Colonic mucosa (tissue), 4 donors: ENCODE measurements at regions not wholly inside any gene's neighbourhood (a gene's known extent, or its start where the extent isn't known, plus 50 kb on each side); places are given as distances from the start of the nearest gene placed in this dataset.

ENCODE experiments used
- DNase-seq: peaks from one replicate; pipeline ENCODE4 v3.0.0-alpha.2; 2020
- H3K27ac ChIP-seq: fragments of 200-600 bp; one replicate; pipeline ENCODE4 v1.8.0; 2021
- H3K27me3 ChIP-seq: fragments of 200-600 bp; one replicate; pipeline ENCODE4 v1.8.0; 2021
- H3K36me3 ChIP-seq: fragments of 200-600 bp; one replicate; pipeline ENCODE4 v1.8.0; 2021
- H3K4me1 ChIP-seq: fragments of 200-600 bp; one replicate; pipeline ENCODE4 v1.8.0; 2021; ENCODE audit warnings: mild to moderate bottlenecking
- H3K4me3 ChIP-seq: fragments of 200-600 bp; one replicate; pipeline ENCODE4 v1.8.0; 2021
- H3K9ac ChIP-seq, 2 donors: one replicate each; pipeline ENCODE4 v1.7.0; 2013; ENCODE audit warnings: control low read depth in 2 of 2, low read depth in 2 of 2, low read length in 2 of 2
- H3K9me3 ChIP-seq: fragments of 200-600 bp; one replicate; pipeline ENCODE4 v1.8.0; 2021
- intact Hi-C: fragments of 100-400 bp; cut with DNase I; formaldehyde crosslinking; loops from one replicate; pipeline ENCODE4 v1.14.1; 2022
- TF ChIP-seq, protein P1 (sequence below): fragments of 200-600 bp; IDR thresholded peaks from one replicate; pipeline ENCODE4 v1.8.0; 2022; ENCODE audit warnings: antibody characterized with exemption, mild to moderate bottlenecking
- donor health status: healthy.
- donor health status: DM: no; HTN: no; CAD: no.
- donor health status: DM: no; HTN: no; CAD: no.

DNA sequence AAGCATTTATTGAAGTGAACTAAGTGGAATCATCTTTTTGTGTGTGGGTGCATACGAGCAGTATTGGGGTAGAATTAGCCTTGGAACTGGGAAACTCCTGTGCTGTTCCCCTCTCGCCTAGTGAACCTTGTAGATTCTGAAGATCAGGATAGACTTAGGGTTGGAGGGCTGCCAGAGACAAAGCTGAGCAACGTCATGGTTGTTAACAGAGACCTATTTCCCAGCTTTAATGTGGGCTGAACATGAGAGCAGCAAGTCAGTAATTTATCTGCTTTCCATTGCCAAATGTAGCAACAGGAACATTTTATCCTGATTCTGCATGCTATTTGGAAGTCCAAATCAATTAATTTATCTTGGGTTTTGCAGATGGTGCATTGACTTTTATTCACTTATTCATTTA is 246.6 kb downstream of the IL20RB start:
- Histone ChIP-seq H3K9me3 (no peaks in the 10 kb centered on the region), H3K9ac (no peak overlapping the region), H3K4me1 (no peaks in the 10 kb centered on the region), H3K27me3 (no peaks in the 10 kb centered on the region), H3K27ac (no peak overlapping the region), H3K4me3 (no peak overlapping the region), H3K36me3 (no peaks in the 10 kb centered on the region)
- intact Hi-C loops: no loop called here
- no peak for DNase-seq
- TF ChIP-seq, protein P1, sequence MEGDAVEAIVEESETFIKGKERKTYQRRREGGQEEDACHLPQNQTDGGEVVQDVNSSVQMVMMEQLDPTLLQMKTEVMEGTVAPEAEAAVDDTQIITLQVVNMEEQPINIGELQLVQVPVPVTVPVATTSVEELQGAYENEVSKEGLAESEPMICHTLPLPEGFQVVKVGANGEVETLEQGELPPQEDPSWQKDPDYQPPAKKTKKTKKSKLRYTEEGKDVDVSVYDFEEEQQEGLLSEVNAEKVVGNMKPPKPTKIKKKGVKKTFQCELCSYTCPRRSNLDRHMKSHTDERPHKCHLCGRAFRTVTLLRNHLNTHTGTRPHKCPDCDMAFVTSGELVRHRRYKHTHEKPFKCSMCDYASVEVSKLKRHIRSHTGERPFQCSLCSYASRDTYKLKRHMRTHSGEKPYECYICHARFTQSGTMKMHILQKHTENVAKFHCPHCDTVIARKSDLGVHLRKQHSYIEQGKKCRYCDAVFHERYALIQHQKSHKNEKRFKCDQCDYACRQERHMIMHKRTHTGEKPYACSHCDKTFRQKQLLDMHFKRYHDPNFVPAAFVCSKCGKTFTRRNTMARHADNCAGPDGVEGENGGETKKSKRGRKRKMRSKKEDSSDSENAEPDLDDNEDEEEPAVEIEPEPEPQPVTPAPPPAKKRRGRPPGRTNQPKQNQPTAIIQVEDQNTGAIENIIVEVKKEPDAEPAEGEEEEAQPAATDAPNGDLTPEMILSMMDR: no peak

DNA sequence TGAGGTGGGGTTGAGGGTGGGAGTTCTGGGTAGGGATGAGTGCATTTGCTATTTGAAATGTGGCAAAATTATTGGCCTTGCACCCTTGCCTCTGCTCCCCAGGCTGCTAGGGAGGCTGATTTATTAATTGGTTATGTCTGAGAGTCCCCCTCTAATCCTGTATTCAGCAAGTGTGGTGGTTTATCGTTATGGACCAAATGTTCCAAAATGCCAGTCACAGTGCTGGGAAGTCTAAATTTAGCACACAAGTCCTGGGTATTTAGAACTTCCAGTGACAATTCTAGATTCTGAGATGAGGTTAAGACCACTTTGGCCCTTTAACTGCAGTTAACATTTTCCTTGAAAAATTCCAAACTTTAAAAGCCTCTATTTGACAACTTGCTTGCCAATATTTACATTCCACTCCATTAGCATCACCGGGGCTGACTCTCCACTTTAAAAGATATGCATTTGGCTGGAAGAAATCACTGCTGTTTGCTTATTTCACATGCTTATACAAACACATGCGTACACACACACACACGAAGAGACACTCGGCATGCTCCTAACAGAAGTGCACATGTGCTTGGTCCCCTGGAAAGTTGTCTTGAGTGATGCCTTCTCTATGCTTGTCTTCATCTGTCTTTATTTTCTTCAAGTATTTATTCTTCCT is 247.7 kb downstream of the IL20RB start:
- TF ChIP-seq, protein P1: no peak
- H3K27ac ChIP-seq: no peak overlapping the region
- no peaks in the 10 kb centered on the region for H3K4me1 ChIP-seq
- no peak overlapping the region for H3K9ac ChIP-seq
- no peaks in the 10 kb centered on the region for H3K36me3 ChIP-seq
- intact Hi-C loops: no loop called here
- no peak for DNase-seq
- H3K4me3 ChIP-seq: no peak overlapping the region
- no peaks in the 10 kb centered on the region for H3K27me3 ChIP-seq
- no peaks in the 10 kb centered on the region for H3K9me3 ChIP-seq

DNA sequence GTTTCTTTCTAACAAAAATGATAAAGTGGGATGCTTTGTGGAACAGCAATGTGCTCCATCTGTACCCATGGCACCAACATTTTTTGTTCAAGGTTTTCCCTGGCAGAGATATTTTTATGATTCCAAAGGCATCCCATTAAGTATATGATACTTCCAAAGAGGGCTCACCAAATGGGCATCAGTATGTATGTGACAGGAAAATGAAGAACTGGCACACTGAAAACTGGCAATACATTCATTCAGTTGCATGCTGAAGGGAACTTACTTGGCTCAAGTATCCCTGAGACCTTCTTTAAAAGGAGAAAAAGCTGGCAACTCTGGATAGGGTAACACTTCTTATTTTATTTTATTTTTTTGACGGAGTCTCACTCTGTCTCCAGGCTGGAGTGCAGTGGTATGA is 249.8 kb downstream of the IL20RB start:
- intact Hi-C loops: no loop called here
- Histone ChIP-seq H3K27me3 (no peaks in the 10 kb centered on the region), H3K4me3 (no peak overlapping the region), H3K4me1 (no peaks in the 10 kb centered on the region), H3K9me3 (no peaks in the 10 kb centered on the region), H3K36me3 (no peaks in the 10 kb centered on the region), H3K27ac (no peak overlapping the region), H3K9ac (no peak overlapping the region)
- TF ChIP-seq, protein P1: no peak
- DNase-seq: no peak

DNA sequence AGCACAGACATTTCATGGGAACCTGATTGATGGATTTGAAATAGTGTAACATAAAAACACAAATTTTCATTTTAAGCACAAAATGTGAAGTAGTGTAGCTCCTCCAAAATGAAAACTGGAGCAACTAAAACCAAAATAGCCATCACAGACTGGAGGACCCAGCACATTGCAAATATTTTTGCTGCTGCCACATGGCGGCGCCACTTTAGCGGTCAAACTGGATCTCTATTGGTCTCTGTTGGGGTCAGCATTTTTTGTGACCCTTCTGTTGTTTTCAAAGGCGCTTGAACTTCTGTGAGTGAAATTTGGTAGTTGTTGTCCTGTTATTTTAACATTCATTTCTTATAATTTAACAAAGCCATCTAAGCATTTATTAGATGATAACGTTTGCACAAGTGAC is 259.9 kb downstream of the IL20RB start:
- Histone ChIP-seq H3K36me3 (no peaks in the 10 kb centered on the region), H3K4me1 (no peaks in the 10 kb centered on the region), H3K9me3 (no peaks in the 10 kb centered on the region), H3K27ac (no peak overlapping the region), H3K4me3 (no peak overlapping the region), H3K27me3 (no peaks in the 10 kb centered on the region), H3K9ac (no peak overlapping the region)
- TF ChIP-seq, protein P1: no peak
- DNase-seq: no peak
- intact Hi-C loops: no loop called here

DNA sequence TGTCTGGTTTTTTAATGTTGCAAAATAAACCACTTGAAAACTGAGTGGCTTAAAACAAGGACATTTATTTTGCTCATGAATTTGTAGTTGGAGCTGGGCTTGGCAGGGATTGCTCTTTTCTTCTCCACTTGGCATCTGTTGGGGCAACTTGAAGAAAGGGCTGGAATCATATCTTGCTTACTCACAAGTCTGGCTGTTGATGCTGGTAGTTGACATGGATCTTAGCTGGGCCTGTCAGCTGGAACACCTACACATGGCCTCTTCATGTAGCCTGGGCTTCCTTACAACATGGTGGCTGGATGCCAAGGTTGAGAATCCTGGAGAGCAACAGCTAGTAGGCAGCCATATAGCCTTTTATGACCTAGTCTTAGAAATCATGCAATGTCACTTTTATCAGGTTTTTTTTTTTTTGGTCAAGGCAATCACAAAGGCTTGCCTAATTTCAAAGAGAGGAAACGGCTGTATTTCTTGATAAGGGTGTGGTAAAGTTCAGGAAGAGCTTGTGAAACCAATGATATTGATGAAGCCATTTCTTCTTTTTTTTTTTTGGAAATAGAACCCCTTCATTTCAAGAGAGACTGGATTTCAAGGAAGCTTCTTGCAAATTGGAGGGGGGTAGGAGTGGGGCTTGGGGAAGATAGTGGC is 262.1 kb downstream of the IL20RB start:
- no peaks in the 10 kb centered on the region for H3K36me3 ChIP-seq
- intact Hi-C loops: no loop called here

More for the DNA sequence above, 262.1 kb downstream of the IL20RB start:
- TF ChIP-seq, protein P1: no peak
- Histone ChIP-seq H3K4me1 (no peaks in the 10 kb centered on the region), H3K27me3 (no peaks in the 10 kb centered on the region), H3K27ac (no peak overlapping the region), H3K9ac (no peak overlapping the region), H3K9me3 (no peaks in the 10 kb centered on the region), H3K4me3 (no peak overlapping the region)
- DNase-seq: no peak
